ENCODE measurements at regions not wholly inside any gene's neighbourhood (a gene's known extent, or its start where the extent isn't known, plus 50 kb on each side); places are given as distances from the start of the nearest gene placed in this dataset.

DNA sequence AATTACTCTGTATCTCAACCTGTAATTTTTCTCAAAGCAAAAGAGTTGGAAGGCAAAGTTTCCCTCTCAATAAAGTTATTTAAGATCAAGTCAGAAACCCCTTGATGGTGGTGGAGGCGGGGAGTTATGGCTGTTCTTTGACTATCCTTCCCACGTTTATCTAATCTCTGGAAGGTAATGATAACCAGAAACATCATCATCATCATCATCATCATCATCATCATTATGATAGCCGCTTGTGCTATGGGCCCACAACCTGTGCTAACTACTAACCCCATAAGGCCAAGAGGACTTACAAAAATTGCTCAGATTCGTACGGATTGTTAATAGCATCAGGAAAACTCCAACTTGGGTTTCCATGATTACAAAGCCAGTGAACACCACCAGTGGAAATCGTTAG, 502.3 kb downstream of the SH2D4B start:
- no peak for TF ChIP-seq FOXP2 (optimal IDR thresholded peaks at IDR 0.05; ENCODE audit: borderline replicate concordance, extremely low read depth, extremely low read length, insufficient read depth)
- TF ChIP-seq REST (IDR thresholded peaks at IDR 0.05; ENCODE audit: insufficient read depth in 1 of 2, low read depth in 2 of 2, low read length in 2 of 2), result no peak
- no peak for TF ChIP-seq POLR2AphosphoS5 (IDR thresholded peaks at IDR 0.05; ENCODE audit: low read depth, low read length)
- TF ChIP-seq SIN3A (IDR thresholded peaks at IDR 0.05; ENCODE audit: borderline replicate concordance, insufficient read depth, low read length), result no peak
- TF ChIP-seq TAF1 (IDR thresholded peaks at IDR 0.05; ENCODE audit: borderline replicate concordance, insufficient read depth, low read length), result no peak

DNA sequence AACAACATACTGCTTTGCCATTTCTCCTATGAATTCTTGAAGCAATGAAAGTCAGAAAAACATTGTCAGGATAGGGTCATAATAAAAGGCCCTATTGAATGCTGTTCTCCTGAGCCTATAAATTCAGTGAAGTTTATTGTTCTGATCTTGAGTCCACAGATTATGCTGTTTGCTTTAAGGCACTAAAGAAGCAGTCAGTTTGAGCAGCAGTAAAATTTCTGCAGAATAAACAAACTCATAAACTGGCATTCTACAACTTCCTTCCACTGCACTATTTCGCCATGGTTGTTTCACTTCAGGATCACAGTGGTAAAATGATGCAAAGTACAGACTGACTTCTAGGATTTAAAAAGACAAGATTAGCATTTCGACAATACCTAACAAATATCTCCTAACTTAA, 503.2 kb downstream of the SH2D4B start:
- no peak for TF ChIP-seq POLR2AphosphoS5 (IDR thresholded peaks at IDR 0.05; ENCODE audit: low read depth, low read length)
- TF ChIP-seq TAF1 (IDR thresholded peaks at IDR 0.05; ENCODE audit: borderline replicate concordance, insufficient read depth, low read length), result no peak
- TF ChIP-seq REST (IDR thresholded peaks at IDR 0.05; ENCODE audit: insufficient read depth in 1 of 2, low read depth in 2 of 2, low read length in 2 of 2), result no peak
- no peak for TF ChIP-seq FOXP2 (optimal IDR thresholded peaks at IDR 0.05; ENCODE audit: borderline replicate concordance, extremely low read depth, extremely low read length, insufficient read depth)
- no peak for TF ChIP-seq SIN3A (IDR thresholded peaks at IDR 0.05; ENCODE audit: borderline replicate concordance, insufficient read depth, low read length)

DNA sequence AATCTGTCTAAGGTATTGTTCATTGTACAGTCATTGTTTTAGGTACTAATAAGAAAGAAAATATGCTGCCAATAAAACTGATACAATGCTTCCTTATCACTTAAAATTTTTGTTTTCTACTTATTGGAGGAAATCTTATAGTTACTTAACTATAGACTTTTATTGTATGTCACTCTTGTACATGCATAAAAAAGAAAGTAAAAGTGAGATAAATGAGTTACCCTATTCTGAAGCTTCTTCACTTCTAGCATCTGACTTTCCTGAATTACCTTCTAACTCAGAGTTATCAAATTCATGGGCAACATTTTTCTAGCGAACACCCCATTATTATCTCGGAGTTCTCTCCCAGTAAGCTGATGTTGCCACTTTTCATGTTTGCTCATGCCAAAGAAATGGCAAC, 504.9 kb downstream of the SH2D4B start:
- TF ChIP-seq TAF1 (IDR thresholded peaks at IDR 0.05; ENCODE audit: borderline replicate concordance, insufficient read depth, low read length) (no peak), POLR2AphosphoS5 (IDR thresholded peaks at IDR 0.05; ENCODE audit: low read depth, low read length) (no peak), SIN3A (IDR thresholded peaks at IDR 0.05; ENCODE audit: borderline replicate concordance, insufficient read depth, low read length) (no peak), REST (IDR thresholded peaks at IDR 0.05; ENCODE audit: insufficient read depth in 1 of 2, low read depth in 2 of 2, low read length in 2 of 2) (no peak), FOXP2 (optimal IDR thresholded peaks at IDR 0.05; ENCODE audit: borderline replicate concordance, extremely low read depth, extremely low read length, insufficient read depth) (no peak)

GRCh38 chr10:81065474-81065873, 527.8 kb downstream of the SH2D4B start:
- TF ChIP-seq FOXP2 (optimal IDR thresholded peaks at IDR 0.05; ENCODE audit: borderline replicate concordance, extremely low read depth, extremely low read length, insufficient read depth) (no peak), TAF1 (IDR thresholded peaks at IDR 0.05; ENCODE audit: borderline replicate concordance, insufficient read depth, low read length) (no peak), SIN3A (IDR thresholded peaks at IDR 0.05; ENCODE audit: borderline replicate concordance, insufficient read depth, low read length) (no peak), POLR2AphosphoS5 (IDR thresholded peaks at IDR 0.05; ENCODE audit: low read depth, low read length) (no peak), REST (IDR thresholded peaks at IDR 0.05; ENCODE audit: insufficient read depth in 1 of 2, low read depth in 2 of 2, low read length in 2 of 2) (no peak)

GRCh38 chr10:81068460-81068859, 530.8 kb downstream of the SH2D4B start:
- TF ChIP-seq POLR2AphosphoS5 (IDR thresholded peaks at IDR 0.05; ENCODE audit: low read depth, low read length) (no peak), FOXP2 (optimal IDR thresholded peaks at IDR 0.05; ENCODE audit: borderline replicate concordance, extremely low read depth, extremely low read length, insufficient read depth) (no peak), REST (IDR thresholded peaks at IDR 0.05; ENCODE audit: insufficient read depth in 1 of 2, low read depth in 2 of 2, low read length in 2 of 2) (no peak), SIN3A (IDR thresholded peaks at IDR 0.05; ENCODE audit: borderline replicate concordance, insufficient read depth, low read length) (no peak)

All from PFSK-1 (cell line).